ENCODE measurements at regions not wholly inside any gene's neighbourhood (a gene's known extent, or its start where the extent isn't known, plus 50 kb on each side); places are given as distances from the start of the nearest gene placed in this dataset.
"Not testable (repeated sequence)": the region's sequence is repeated elsewhere in the genome, so short reads cannot be mapped to it uniquely, and the experiment has no call there.

DNA sequence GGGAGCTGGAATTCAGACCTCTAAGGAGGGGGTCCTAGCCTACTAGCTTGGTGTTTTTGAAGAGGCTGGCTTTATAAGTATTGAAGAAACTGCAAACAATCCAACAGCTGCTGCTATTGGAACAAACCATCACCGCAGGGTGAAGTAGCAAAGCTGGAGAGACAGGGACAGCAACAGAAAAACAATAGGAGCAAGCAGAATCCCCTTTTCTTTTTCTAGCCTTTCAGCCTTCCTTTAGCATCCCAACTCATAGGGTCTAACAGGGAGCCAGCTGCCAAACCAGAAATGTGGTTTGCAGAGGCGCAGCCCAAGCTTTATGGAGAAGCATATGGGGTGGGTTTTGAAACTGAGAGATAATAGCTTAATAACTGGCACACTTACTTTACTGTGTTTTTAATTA is 106.2 kb upstream of the CHMP2B start:
- no peak overlapping the region for H3K4me3 ChIP-seq (ENCODE audit: low read depth, low read length)
- TF ChIP-seq, protein P1, sequence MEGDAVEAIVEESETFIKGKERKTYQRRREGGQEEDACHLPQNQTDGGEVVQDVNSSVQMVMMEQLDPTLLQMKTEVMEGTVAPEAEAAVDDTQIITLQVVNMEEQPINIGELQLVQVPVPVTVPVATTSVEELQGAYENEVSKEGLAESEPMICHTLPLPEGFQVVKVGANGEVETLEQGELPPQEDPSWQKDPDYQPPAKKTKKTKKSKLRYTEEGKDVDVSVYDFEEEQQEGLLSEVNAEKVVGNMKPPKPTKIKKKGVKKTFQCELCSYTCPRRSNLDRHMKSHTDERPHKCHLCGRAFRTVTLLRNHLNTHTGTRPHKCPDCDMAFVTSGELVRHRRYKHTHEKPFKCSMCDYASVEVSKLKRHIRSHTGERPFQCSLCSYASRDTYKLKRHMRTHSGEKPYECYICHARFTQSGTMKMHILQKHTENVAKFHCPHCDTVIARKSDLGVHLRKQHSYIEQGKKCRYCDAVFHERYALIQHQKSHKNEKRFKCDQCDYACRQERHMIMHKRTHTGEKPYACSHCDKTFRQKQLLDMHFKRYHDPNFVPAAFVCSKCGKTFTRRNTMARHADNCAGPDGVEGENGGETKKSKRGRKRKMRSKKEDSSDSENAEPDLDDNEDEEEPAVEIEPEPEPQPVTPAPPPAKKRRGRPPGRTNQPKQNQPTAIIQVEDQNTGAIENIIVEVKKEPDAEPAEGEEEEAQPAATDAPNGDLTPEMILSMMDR (IDR thresholded peaks at IDR 0.05; ENCODE audit: low read depth, low read length) = no peak

DNA sequence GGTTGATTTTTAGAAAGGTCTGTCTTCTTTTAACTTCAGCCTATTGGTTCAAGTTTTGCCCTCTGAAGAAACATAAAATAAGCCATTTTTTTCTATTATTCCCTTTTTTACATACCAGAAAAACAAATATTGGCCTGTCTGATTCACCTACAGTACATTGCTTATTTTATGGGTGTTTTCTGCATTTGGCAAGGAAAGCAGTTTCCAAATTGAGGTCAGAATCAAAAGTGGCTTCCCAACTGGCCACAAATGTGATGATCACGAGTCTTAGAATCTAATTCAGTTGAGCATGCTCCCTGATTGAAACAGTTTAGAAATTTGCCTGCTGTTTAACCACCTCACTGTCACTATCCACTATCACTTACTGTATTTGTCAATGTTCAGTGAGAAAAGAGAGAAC is 106.9 kb upstream of the CHMP2B start:
- no peak overlapping the region for H3K4me3 ChIP-seq (ENCODE audit: low read depth, low read length)

DNA sequence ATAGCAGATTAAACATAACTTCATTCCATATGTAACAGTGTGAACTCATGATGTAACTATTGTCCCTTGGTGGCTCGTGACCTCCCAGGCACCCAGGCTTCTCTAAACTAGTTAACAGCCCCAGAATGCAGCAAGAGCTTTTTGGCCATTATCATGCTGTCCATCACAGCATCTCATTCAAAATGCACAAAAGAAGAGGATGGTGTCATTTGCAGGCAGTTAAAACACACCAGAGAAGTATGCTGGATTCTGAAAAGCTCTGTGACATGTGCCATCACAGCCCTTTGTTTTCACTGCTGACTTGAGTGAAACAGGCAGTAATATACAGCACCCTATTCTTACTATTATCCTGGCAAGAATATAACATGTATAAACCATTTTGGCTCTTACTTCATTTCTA is 117.6 kb upstream of the CHMP2B start:
- TF ChIP-seq, protein P1 (IDR thresholded peaks at IDR 0.05; ENCODE audit: low read depth, low read length) = no peak
- H3K4me3 ChIP-seq (ENCODE audit: low read depth, low read length) = no peak overlapping the region

More for the DNA sequence above, 106.9 kb upstream of the CHMP2B start:
- TF ChIP-seq, protein P1 (IDR thresholded peaks at IDR 0.05; ENCODE audit: low read depth, low read length) = no peak

DNA sequence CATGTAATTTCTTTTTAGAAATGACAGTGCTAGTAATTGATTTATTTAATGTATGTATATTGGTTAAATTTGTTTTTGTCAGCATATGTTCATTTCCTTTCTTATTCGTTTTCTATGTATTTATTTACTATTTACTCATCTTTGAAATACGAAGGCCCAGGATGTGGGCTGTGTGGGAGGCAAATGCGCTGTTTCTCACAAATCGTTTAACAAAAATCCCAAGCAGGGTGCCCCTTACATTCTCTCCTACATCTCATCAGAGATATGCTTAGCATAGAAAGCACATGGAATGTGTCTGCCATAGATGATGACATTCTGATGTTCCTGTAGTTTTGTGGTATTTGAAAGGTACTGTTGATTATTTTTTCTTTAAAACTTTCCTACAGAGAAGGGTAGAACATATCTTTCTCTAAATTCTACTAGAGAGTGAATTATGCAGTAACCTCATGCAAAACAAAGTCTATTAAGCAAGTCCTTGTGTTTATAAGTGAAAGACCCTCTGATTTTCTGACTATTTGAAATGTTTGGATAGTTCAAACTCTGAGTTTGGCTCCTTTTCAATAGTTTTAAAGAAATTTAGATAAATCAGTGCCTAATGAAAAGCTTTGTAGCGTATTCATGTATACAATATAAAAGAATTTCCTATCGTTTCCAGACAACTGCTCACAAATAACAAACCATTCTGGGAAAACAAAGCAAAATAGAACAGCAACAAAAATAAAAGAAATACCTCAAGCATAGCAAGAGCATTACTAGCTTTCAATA is 111.1 kb upstream of the VGLL3 start:
- TF ChIP-seq, protein P1 (IDR thresholded peaks at IDR 0.05; ENCODE audit: low read depth, low read length) = no peak
- no peak overlapping the region for H3K4me3 ChIP-seq (ENCODE audit: low read depth, low read length)

DNA sequence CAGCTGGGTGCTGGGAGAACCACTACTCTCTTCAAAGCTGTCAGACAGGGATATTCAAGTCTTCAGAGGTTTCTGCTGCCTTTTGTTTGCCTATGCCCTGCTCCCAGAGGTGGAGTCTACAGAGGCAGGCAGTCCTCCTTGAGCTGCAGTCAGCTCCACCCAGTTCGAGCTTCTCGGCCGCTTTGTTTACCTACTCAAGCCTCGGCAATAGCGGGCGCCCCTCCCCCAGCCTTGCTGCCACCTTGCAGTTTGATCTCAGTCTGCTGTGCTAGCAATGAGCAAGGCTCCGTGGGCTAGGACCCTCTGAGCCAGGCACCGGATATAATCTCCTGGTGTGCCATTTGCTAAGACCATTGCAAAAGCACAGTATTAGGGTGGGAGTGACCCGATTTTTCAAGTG is 106.8 kb upstream of the VGLL3 start:
- not testable (repeated sequence) for H3K4me3 ChIP-seq (ENCODE audit: low read depth, low read length)

DNA sequence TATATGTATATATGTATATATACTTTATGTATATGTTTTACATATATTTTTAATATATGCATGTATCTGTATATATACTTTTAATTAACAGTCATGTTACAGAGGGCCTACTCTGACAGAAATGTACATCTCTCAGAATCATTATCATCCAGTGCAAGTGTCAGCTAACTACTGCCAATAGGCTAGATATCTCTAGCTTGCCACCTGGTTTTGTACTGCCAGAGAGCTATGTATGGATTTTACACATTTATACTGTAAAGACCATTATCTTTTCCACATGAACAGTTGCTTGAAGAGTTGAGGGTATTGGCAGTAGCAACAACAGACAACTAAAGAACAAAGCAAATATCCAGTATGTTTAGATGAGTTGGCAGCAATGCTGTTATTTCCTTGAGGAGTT is 99.7 kb upstream of the VGLL3 start:
- peak overlapping the region; percentile 17; the same call in 1 of the 2 replicates for H3K4me3 ChIP-seq (ENCODE audit: low read depth, low read length)
- TF ChIP-seq, protein P1 (IDR thresholded peaks at IDR 0.05; ENCODE audit: low read depth, low read length) = no peak

DNA sequence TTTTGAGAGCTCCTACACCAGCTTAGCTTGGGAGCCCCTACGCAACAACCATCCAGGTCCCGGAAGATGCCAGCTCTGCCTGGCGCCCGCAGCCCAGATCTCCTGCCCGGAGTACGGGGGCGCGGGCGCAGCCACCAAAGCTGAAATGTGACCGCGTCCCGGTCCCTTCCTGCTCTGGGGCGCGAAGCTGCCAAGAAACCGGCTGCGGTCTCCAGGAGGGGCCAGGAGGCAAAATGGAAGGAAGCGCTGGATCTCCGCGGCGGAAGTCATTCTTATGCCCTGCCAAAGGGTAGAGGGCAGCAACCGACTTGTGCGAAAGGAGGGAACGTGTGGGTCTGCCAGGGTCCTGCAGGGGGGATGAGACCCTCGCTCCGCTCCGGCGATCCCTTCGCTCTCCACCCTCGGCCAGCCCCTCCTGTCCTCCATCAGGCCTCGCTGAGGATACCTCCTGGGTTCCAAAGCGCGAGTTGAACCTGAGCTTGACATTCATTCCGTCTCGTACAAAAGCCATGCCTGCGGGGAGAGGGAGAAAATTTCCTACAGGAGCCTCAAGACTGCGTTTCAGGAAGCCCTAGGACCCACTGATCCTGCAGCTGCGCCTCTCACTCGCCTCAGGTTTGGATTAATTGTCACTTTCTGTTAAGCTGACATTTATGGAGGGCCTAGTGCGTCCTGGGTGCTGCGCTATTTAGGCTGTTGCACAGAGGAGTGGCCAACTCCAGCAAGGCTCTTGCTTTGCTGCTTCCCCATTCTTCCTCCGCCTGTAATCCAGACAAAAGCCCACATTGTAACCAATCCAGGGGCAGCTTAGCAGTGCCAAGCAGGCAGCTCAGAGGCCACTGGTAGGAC is 98.3 kb upstream of the VGLL3 start:
- TF ChIP-seq, protein P1 (IDR thresholded peaks at IDR 0.05; ENCODE audit: low read depth, low read length) = no peak

More for the DNA sequence above, 98.3 kb upstream of the VGLL3 start:
- H3K4me3 ChIP-seq (ENCODE audit: low read depth, low read length) = peak overlapping the region; percentile 58
